ENCODE measurements at regions not wholly inside any gene's neighbourhood (a gene's known extent, or its start where the extent isn't known, plus 50 kb on each side); places are given as distances from the start of the nearest gene placed in this dataset.

DNA sequence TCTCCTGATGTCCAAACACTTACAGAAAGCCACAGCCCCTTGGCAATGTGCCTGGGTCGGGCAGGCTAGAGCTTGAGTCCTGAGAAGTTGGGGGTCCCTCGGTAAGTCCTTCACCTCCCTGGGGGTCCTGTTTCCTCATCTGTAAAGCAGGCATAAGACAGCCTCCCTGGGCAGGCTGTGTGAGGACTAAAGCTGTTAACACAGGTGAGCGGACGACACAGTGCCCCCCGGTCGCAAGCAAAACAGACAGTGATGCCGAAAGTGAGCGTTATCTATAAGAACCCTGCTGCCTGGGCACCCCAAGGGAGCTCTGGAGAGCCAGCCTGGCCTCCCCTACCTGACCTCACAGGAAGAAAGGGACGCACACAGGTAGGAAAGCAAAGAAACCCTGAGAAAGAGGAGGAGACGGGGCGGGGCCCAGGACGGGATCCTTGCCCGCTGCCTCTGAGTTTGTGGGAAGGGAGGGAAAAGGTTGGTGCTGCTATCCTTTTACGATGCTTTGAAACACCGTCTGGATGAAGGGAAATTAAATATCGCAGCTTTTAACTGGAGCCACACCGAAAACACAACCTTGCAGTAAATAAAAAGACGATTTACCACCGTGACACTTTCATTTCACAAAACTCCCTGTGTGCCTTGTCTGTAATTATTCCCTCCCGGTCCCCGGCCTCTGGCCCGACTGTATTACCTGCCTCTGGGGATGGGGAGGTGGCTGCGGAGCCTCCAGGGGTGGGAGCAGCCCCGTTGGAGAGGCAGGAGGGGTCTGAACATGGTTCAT, 67.1 kb downstream of the ENGASE start:
- TF ChIP-seq, protein P1, sequence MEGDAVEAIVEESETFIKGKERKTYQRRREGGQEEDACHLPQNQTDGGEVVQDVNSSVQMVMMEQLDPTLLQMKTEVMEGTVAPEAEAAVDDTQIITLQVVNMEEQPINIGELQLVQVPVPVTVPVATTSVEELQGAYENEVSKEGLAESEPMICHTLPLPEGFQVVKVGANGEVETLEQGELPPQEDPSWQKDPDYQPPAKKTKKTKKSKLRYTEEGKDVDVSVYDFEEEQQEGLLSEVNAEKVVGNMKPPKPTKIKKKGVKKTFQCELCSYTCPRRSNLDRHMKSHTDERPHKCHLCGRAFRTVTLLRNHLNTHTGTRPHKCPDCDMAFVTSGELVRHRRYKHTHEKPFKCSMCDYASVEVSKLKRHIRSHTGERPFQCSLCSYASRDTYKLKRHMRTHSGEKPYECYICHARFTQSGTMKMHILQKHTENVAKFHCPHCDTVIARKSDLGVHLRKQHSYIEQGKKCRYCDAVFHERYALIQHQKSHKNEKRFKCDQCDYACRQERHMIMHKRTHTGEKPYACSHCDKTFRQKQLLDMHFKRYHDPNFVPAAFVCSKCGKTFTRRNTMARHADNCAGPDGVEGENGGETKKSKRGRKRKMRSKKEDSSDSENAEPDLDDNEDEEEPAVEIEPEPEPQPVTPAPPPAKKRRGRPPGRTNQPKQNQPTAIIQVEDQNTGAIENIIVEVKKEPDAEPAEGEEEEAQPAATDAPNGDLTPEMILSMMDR (IDR thresholded peaks at IDR 0.05; ENCODE audit: low read depth, low read length, missing control alignments), result no peak
- DNase-seq (ENCODE audit: low read depth), result no peak
- H3K4me3 ChIP-seq (ENCODE audit: low read depth, low read length), result no peak overlapping the region
- in situ Hi-C loops (cut with HindIII; ENCODE audit: low sequenced_read_pairs), result no loop called here

DNA sequence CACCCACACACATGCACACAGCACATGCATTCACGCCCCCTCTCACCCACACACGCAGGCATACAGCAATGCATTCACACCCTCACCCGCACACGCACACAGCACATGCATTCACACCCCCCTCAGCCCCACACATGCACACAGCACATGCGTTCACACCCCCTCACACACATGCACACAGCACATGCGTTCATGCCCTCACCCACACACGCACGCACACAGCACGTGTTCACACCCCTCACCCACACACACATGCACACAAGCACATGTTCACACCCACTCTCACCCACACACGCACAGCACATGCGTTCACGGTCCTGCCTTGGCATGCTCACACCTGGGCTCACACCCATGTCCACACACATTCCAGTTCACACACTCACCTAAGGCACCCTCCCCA, 64.2 kb downstream of the ENGASE start:
- DNase-seq (ENCODE audit: low read depth), result no peak
- no peak overlapping the region for H3K4me3 ChIP-seq (ENCODE audit: low read depth, low read length)
- TF ChIP-seq, protein P1 (IDR thresholded peaks at IDR 0.05; ENCODE audit: low read depth, low read length, missing control alignments), result no peak
- in situ Hi-C loops (cut with HindIII; ENCODE audit: low sequenced_read_pairs), result no loop called here

DNA sequence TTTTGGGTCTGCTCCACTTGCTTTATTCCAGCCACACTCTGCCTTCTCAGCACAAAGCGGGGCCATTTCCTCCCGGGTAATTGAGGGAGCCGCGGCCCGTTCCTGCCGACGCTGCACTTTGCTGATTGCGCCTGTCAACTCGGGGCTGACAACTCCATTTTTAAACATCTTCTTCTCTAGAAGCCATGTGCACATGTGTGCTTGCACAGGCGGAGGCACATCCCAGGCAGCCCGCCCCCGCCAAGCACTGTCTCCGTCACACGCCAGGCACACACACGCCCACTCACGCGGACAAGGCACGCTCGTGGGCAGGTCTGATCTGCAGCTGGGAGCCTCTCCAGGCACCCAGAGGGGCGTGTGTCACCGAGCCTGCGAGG, 63.2 kb downstream of the ENGASE start:
- in situ Hi-C loops (cut with HindIII; ENCODE audit: low sequenced_read_pairs), result no loop called here
- TF ChIP-seq, protein P1 (IDR thresholded peaks at IDR 0.05; ENCODE audit: low read depth, low read length, missing control alignments), result no peak

DNA sequence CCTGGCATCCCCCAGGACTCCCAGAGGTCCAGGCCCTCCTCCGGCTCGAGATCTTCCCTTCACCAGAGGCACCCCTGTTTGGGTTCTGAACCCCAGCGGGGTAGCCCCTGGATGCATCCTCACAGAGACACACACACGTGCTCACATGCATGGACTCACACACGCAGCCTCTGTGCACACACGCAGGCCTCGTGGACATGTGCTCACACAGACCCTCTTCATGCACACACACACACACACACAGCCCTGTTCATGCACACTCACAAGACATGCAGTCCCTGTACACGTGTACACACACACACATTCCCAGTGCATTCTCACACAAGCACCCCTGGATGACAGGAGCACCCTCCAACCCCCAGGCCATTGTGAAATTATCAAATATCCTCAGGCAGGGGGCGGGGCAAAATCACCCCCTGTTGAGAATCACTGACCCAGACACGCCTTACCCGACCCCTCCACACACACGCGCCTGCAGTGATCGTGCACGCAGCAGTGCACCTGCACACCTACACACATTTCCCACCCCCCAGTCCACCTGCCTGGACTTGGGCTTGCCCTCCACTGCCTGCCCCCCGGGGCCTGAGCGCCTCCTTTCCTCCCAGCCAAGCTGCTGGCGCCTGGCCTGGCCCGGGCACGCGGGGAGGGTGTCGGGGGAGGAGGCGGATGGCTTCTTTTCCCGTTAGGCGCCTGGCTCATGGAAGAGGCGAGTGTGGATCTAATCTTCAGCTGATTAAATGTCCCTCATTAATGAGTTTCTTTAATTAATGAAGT, 62.6 kb downstream of the ENGASE start:
- DNase-seq (ENCODE audit: low read depth), result no peak
- TF ChIP-seq, protein P1 (IDR thresholded peaks at IDR 0.05; ENCODE audit: low read depth, low read length, missing control alignments), result no peak
- in situ Hi-C loops (cut with HindIII; ENCODE audit: low sequenced_read_pairs), result no loop called here
- H3K4me3 ChIP-seq (ENCODE audit: low read depth, low read length), result no peak overlapping the region

More for the DNA sequence above, 63.2 kb downstream of the ENGASE start:
- H3K4me3 ChIP-seq (ENCODE audit: low read depth, low read length), result no peak overlapping the region
- DNase-seq (ENCODE audit: low read depth), result no peak

DNA sequence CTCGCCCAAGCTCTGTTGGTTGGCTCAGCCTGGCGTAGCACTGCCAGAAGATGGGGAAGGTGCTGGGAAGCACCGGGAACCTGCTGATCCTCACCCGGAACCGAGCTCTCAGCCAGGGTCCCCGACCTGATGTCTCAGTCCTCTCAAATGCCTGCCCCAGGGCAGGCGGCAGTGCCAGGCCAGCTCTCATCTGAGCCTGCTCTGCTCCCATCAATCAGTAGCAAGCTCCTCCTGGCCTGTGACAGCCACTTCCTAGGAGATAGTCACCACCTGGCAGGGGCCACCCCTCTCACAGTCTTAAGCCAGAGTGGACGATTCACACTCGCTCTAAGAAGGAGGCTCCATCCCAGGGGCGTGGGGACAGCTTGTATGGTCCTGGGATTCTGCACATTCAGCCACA, 62.0 kb downstream of the ENGASE start:
- in situ Hi-C loops (cut with HindIII; ENCODE audit: low sequenced_read_pairs), result no loop called here
- DNase-seq (ENCODE audit: low read depth), result no peak
- TF ChIP-seq, protein P1 (IDR thresholded peaks at IDR 0.05; ENCODE audit: low read depth, low read length, missing control alignments), result no peak
- H3K4me3 ChIP-seq (ENCODE audit: low read depth, low read length), result no peak overlapping the region
